Panc1 (cell line): ENCODE measurements at regions not wholly inside any gene's neighbourhood (a gene's known extent, or its start where the extent isn't known, plus 50 kb on each side); places are given as distances from the start of the nearest gene placed in this dataset.

Experiments
- ATAC-seq: fragments of 200-7000 bp; cut with Tn5 transposase; 2 replicates; pipeline ENCODE4 v1.9.1; 2020; ENCODE audit warnings: mild to moderate bottlenecking, moderate library complexity
- BruUV-seq: library from RNA; stranded (reverse); fragments of 400-500 nt; replicated peaks from 2 replicates; lab custom pipeline; 2021; lab: Mats Ljungman, UMichigan
- CTCF ChIA-PET: fragments of 300-600 bp; sonication (Branson Sonifier 250); formaldehyde crosslinking; loops from one replicate; lab custom pipeline; 2022; ENCODE audit warnings: antibody characterized with exemption; lab: Charles Lee
- POLR2A ChIA-PET: fragments of 300-600 bp; sonication (Branson Sonifier 250); formaldehyde crosslinking; loops from one replicate; lab custom pipeline; 2022; ENCODE audit warnings: antibody characterized with exemption; lab: Charles Lee
- DNase-seq: peaks from one replicate; pipeline ENCODE4 v3.0.0-alpha.2; 2010; ENCODE audit warnings: low read depth, low spot score
- H3K27ac ChIP-seq: 2 replicates; pipeline ENCODE4 v1.5.1; 2011; ENCODE audit warnings: mild to moderate bottlenecking, low read length, inconsistent platforms
- H3K27me3 ChIP-seq: fragments of 200-500 bp; sonication (Bioruptor generic); 2 replicates; pipeline ENCODE4 v1.6.0; 2014; ENCODE audit warnings: low read length, inconsistent platforms; ENCODE audit not compliant: control insufficient read depth, insufficient read depth
- H3K36me3 ChIP-seq: fragments of 200-500 bp; sonication (Bioruptor generic); 2 replicates; pipeline ENCODE4 v1.5.1; 2014; ENCODE audit warnings: inconsistent platforms, mild to moderate bottlenecking, low read length, moderate library complexity; ENCODE audit not compliant: control insufficient read depth, insufficient read depth
- H3K4me1 ChIP-seq: 2 replicates; pipeline ENCODE4 v1.5.1; 2011; ENCODE audit warnings: inconsistent platforms, mild to moderate bottlenecking, low read length, moderate library complexity; ENCODE audit not compliant: control insufficient read depth, insufficient read depth
- H3K4me3 ChIP-seq, 2 experiments: 2 replicates each; pipeline ENCODE4 v1.5.1; 2011 to 2012; ENCODE audit warnings: low read depth in 2 of 2, low read length in 2 of 2, mild to moderate bottlenecking in 2 of 2, inconsistent platforms in 1 of 2, moderate library complexity in 1 of 2
- H3K9me3 ChIP-seq: fragments of 200-500 bp; sonication (Bioruptor generic); 2 replicates; pipeline ENCODE4 v1.5.1; 2014; ENCODE audit warnings: low read depth, mild to moderate bottlenecking, inconsistent platforms, low read length, moderate library complexity; ENCODE audit not compliant: control insufficient read depth, insufficient read depth
- CTCF ChIP-seq: fragments of 450-650 bp; IDR thresholded peaks from 2 replicates; pipeline ENCODE4 v1.5.1; 2017; ENCODE audit warnings: mild to moderate bottlenecking
- POLR2AphosphoS5 ChIP-seq: IDR thresholded peaks from 2 replicates; pipeline ENCODE4 v1.6.1; 2012; ENCODE audit warnings: mild to moderate bottlenecking, low read depth, low read length, moderate library complexity
- REST ChIP-seq, 2 experiments: IDR thresholded peaks; 2 replicates each; pipeline ENCODE4 v1.6.1; 2011 to 2012; ENCODE audit warnings: low read depth in 2 of 2, control low read depth in 1 of 2, low read length in 1 of 2, mild to moderate bottlenecking in 1 of 2, moderate library complexity in 1 of 2; ENCODE audit not compliant: insufficient read depth in 1 of 2
- SIN3A ChIP-seq: IDR thresholded peaks from 2 replicates; pipeline ENCODE4 v1.6.1; 2012; ENCODE audit warnings: low read depth, mild to moderate bottlenecking, low read length, moderate library complexity, borderline replicate concordance; ENCODE audit not compliant: insufficient read depth
- TCF7L2 ChIP-seq: IDR thresholded peaks from 2 replicates; pipeline ENCODE4 v1.6.1; 2011; ENCODE audit warnings: mild to moderate bottlenecking, low read depth, low read length, inconsistent platforms
- in situ Hi-C: cut with HindIII; loops from 2 replicates; pipeline ENCODE4 v1.10.0; 2016; ENCODE audit warnings: low sequenced_read_pairs, low pct_unique_long_range_greater_than_20kb
- intact Hi-C: fragments of 100-400 bp; cut with micrococcal nuclease; formaldehyde crosslinking; loops from one replicate; pipeline ENCODE4 v1.10.0; 2022; ENCODE audit not compliant: unreplicated experiment

- intact Hi-C loops: no loop called here
- no peak overlapping the region for H3K27ac ChIP-seq
- no TSS peak for BruUV-seq
- no peaks in the 10 kb centered on the region for H3K27me3 ChIP-seq
- TF ChIP-seq TCF7L2 (no peak), REST (IDR thresholded peaks at IDR 0.05; ENCODE audit: insufficient read depth in 1 of 2, low read depth in 2 of 2, low read length in 1 of 2) (no peak), POLR2AphosphoS5 (no peak), SIN3A (no peak), CTCF (no peak)
- CTCF ChIA-PET: no interaction called here
- no peak for ATAC-seq
- no peak for DNase-seq
- in situ Hi-C loops: no loop called here
- H3K36me3 ChIP-seq: no peaks in the 10 kb centered on the region
- no peak overlapping the region for H3K4me3 ChIP-seq
- H3K4me1 ChIP-seq: no peaks in the 10 kb centered on the region
- no peaks in the 10 kb centered on the region for H3K9me3 ChIP-seq
- POLR2A ChIA-PET: no interaction called here
These were observed 204.1 kb downstream of the SEC61B start for GRCh38 chr9:99425923-99426842.

GRCh38 chr9:99427260-99427659 is 205.2 kb downstream of the SEC61B start:
- no peaks in the 10 kb centered on the region for H3K9me3 ChIP-seq
- ATAC-seq (no peak), DNase-seq (no peak)
- no peak for TF ChIP-seq CTCF
- CTCF ChIA-PET: no interaction called here
- POLR2A ChIA-PET: no interaction called here
- H3K4me1 ChIP-seq: no peaks in the 10 kb centered on the region
- H3K36me3 ChIP-seq: no peaks in the 10 kb centered on the region
- no TSS peak for BruUV-seq
- H3K4me3 ChIP-seq: no peak overlapping the region
- H3K27me3 ChIP-seq: no peaks in the 10 kb centered on the region
- in situ Hi-C loops (no loop called here), intact Hi-C loops (no loop called here)
- H3K27ac ChIP-seq: no peak overlapping the region
